KMS-11 (cell line): ENCODE measurements at regions not wholly inside any gene's neighbourhood (a gene's known extent, or its start where the extent isn't known, plus 50 kb on each side); places are given as distances from the start of the nearest gene placed in this dataset.

Experiments used
- H2AFZ ChIP-seq: fragments of 200-600 bp; sonication (generic); 2 replicates; pipeline ENCODE4 v1.6.1; 2016; ENCODE audit warnings: antibody characterized with exemption, mixed run types, low read depth
- H3K27ac ChIP-seq: fragments of 200-600 bp; sonication (generic); 2 replicates; pipeline ENCODE4 v1.6.1; 2016; ENCODE audit warnings: mild to moderate bottlenecking, mixed run types
- H3K27me3 ChIP-seq: fragments of 200-600 bp; sonication (generic); 2 replicates; pipeline ENCODE4 v1.6.1; 2017; ENCODE audit warnings: mild to moderate bottlenecking, low read depth, mixed run types, moderate library complexity; ENCODE audit not compliant: insufficient read depth
- H3K36me3 ChIP-seq: fragments of 200-600 bp; sonication (generic); 2 replicates; pipeline ENCODE4 v1.6.1; 2017; ENCODE audit warnings: mild to moderate bottlenecking, mixed run types; ENCODE audit not compliant: insufficient read depth
- H3K4me1 ChIP-seq: fragments of 200-600 bp; sonication (generic); 2 replicates; pipeline ENCODE4 v1.6.1; 2016; ENCODE audit warnings: mild to moderate bottlenecking, low read depth, mixed run types; ENCODE audit not compliant: poor library complexity, severe bottlenecking
- H3K4me2 ChIP-seq: fragments of 200-600 bp; sonication (generic); 2 replicates; pipeline ENCODE4 v1.7.0; 2016; ENCODE audit warnings: mild to moderate bottlenecking, mixed run types
- H3K4me3 ChIP-seq: fragments of 200-600 bp; sonication (generic); IDR thresholded peaks from 2 replicates; pipeline ENCODE4 v1.6.1; 2017; ENCODE audit warnings: low read depth, low read length, mixed read lengths; ENCODE audit not compliant: insufficient read depth
- H3K79me2 ChIP-seq: fragments of 200-600 bp; sonication (generic); 2 replicates; pipeline ENCODE4 v1.6.1; 2016; ENCODE audit warnings: low read depth, mixed run types; ENCODE audit not compliant: insufficient read depth
- H3K9ac ChIP-seq: fragments of 200-600 bp; sonication (generic); 2 replicates; pipeline ENCODE4 v1.6.1; 2016; ENCODE audit warnings: mild to moderate bottlenecking, mixed run types
- H4K20me1 ChIP-seq: fragments of 200-600 bp; sonication (generic); 2 replicates; pipeline ENCODE4 v1.6.1; 2016; ENCODE audit warnings: mild to moderate bottlenecking, mixed run types; ENCODE audit not compliant: insufficient read depth
- CTCF ChIP-seq: fragments of 200-600 bp; sonication (generic); conservative IDR thresholded peaks from 2 replicates; pipeline ENCODE4 v1.6.1; 2017; ENCODE audit warnings: low read depth, mild to moderate bottlenecking, antibody characterized with exemption, low read length, moderate library complexity, mixed read lengths

GRCh38 chr7:16193631-16194030 lies 227.7 kb downstream of the CRPPA start:
- TF ChIP-seq CTCF, result no peak
- Histone ChIP-seq H3K4me1 (no peaks in the 10 kb centered on the region), H3K27ac (no peak overlapping the region), H3K79me2 (no peaks in the 10 kb centered on the region), H3K36me3 (no peaks in the 10 kb centered on the region), H4K20me1 (no peaks in the 10 kb centered on the region), H3K27me3 (no peaks in the 10 kb centered on the region), H3K4me2 (no peak overlapping the region), H2AFZ (no peak overlapping the region), H3K9ac (no peak overlapping the region), H3K4me3 (no peak overlapping the region)

GRCh38 chr7:16189026-16189715 lies 232.2 kb downstream of the CRPPA start:
- Histone ChIP-seq H3K36me3 (no peaks in the 10 kb centered on the region), H3K27ac (no peak overlapping the region), H3K27me3 (no peaks in the 10 kb centered on the region), H3K79me2 (no peaks in the 10 kb centered on the region), H4K20me1 (no peaks in the 10 kb centered on the region), H3K4me1 (no peaks in the 10 kb centered on the region), H3K9ac (no peak overlapping the region), H3K4me2 (no peak overlapping the region), H2AFZ (no peak overlapping the region), H3K4me3 (no peak overlapping the region)
- no peak for TF ChIP-seq CTCF

GRCh38 chr7:16187131-16187530 lies 234.2 kb downstream of the CRPPA start:
- Histone ChIP-seq H3K79me2 (no peaks in the 10 kb centered on the region), H2AFZ (no peak overlapping the region), H3K4me1 (no peaks in the 10 kb centered on the region), H3K4me3 (no peak overlapping the region), H3K27me3 (no peaks in the 10 kb centered on the region), H3K36me3 (no peaks in the 10 kb centered on the region), H3K4me2 (no peak overlapping the region), H3K27ac (no peak overlapping the region), H3K9ac (no peak overlapping the region), H4K20me1 (no peaks in the 10 kb centered on the region)
- TF ChIP-seq CTCF, result no peak

GRCh38 chr7:16178585-16178984 lies 242.8 kb downstream of the CRPPA start:
- H3K27ac ChIP-seq, result no peak overlapping the region
- H3K79me2 ChIP-seq, result no peaks in the 10 kb centered on the region
- H3K36me3 ChIP-seq, result no peaks in the 10 kb centered on the region
- H3K27me3 ChIP-seq, result no peaks in the 10 kb centered on the region
- H3K9ac ChIP-seq, result no peak overlapping the region
- H3K4me3 ChIP-seq, result no peak overlapping the region
- no peak for TF ChIP-seq CTCF
- no peaks in the 10 kb centered on the region for H3K4me1 ChIP-seq
- H2AFZ ChIP-seq, result no peak overlapping the region
- no peaks in the 10 kb centered on the region for H4K20me1 ChIP-seq
- no peak overlapping the region for H3K4me2 ChIP-seq
